Liver (tissue), 8 donors: ENCODE measurements at regions not wholly inside any gene's neighbourhood (a gene's known extent, or its start where the extent isn't known, plus 50 kb on each side); places are given as distances from the start of the nearest gene placed in this dataset.

Experiments used
- DNase-seq: peaks from one replicate; pipeline ENCODE4 v3.0.0-alpha.2; 2017; ENCODE audit warnings: low spot score
- H3K27ac ChIP-seq, 2 donors: one replicate each; pipeline ENCODE4 v1.7.0; 2013; ENCODE audit warnings: inconsistent platforms in 2 of 2, low read length in 2 of 2, control low read depth in 1 of 2, low read depth in 1 of 2, mild to moderate bottlenecking in 1 of 2
- H3K27me3 ChIP-seq, 4 donors: one replicate each; pipeline versions ENCODE4 v1.6.1 to v1.7.0; 2013; ENCODE audit warnings: low read length in 3 of 4, inconsistent platforms in 1 of 4, mild to moderate bottlenecking in 1 of 4, moderate library complexity in 1 of 4; ENCODE audit not compliant: control insufficient read depth in 4 of 4, insufficient read depth in 4 of 4
- H3K36me3 ChIP-seq, 4 donors: one replicate each; pipeline versions ENCODE4 v1.6.1 to v1.7.0; 2013; ENCODE audit warnings: low read length in 3 of 4, mild to moderate bottlenecking in 3 of 4, low read depth in 1 of 4, moderate library complexity in 1 of 4; ENCODE audit not compliant: control insufficient read depth in 4 of 4, insufficient read depth in 3 of 4
- H3K4me1 ChIP-seq, 4 donors: one replicate each; pipeline versions ENCODE4 v1.6.1 to v1.7.0; 2013; ENCODE audit warnings: low read length in 3 of 4, mild to moderate bottlenecking in 3 of 4, moderate library complexity in 1 of 4; ENCODE audit not compliant: control insufficient read depth in 4 of 4, insufficient read depth in 4 of 4
- H3K4me3 ChIP-seq, 3 donors: one replicate each; pipeline versions ENCODE4 v1.6.1 to v1.7.0; 2013; ENCODE audit warnings: low read length in 3 of 3, control low read depth in 1 of 3, low read depth in 1 of 3, mild to moderate bottlenecking in 1 of 3
- H3K9ac ChIP-seq, 2 donors: one replicate each; pipeline ENCODE4 v1.7.0; 2013; ENCODE audit warnings: low read length in 2 of 2, mild to moderate bottlenecking in 2 of 2, moderate library complexity in 2 of 2, control low read depth in 1 of 2, low read depth in 1 of 2
- H3K9me3 ChIP-seq, 4 donors: one replicate each; pipeline versions ENCODE4 v1.6.1 to v1.7.0; 2013; ENCODE audit warnings: low read length in 3 of 4; ENCODE audit not compliant: control insufficient read depth in 4 of 4
- ATF3 ChIP-seq: IDR thresholded peaks from 2 replicates; pipeline ENCODE4 v1.6.1; 2016; ENCODE audit warnings: antibody characterized with exemption
- CTCF ChIP-seq: fragments of 150-350 bp; IDR thresholded peaks from 2 replicates; pipeline ENCODE4 v1.5.1; 2017; ENCODE audit warnings: improper control_type of control experiment, low read depth, low read length; ENCODE audit not compliant: missing input control
- EGR1 ChIP-seq, 2 donors: IDR thresholded peaks; 2 replicates each; pipeline ENCODE4 v1.6.1; 2016 to 2018; ENCODE audit warnings: antibody characterized with exemption in 2 of 2, low read depth in 2 of 2
- FOXA1 ChIP-seq: IDR thresholded peaks from 2 replicates; pipeline ENCODE4 v1.6.1; 2016; ENCODE audit warnings: antibody characterized with exemption
- FOXA2 ChIP-seq: IDR thresholded peaks from 2 replicates; pipeline ENCODE4 v1.6.1; 2016; ENCODE audit warnings: antibody characterized with exemption
- GABPA ChIP-seq, 2 donors: IDR thresholded peaks in 1 of 2; conservative IDR thresholded peaks in 1 of 2; 2 replicates each; pipeline ENCODE4 v1.6.1; 2016; ENCODE audit warnings: antibody characterized with exemption in 2 of 2, mild to moderate bottlenecking in 1 of 2, moderate library complexity in 1 of 2
- HNF4A ChIP-seq, 2 donors: conservative IDR thresholded peaks; 2 replicates each; pipeline ENCODE4 v1.6.1; 2016; ENCODE audit warnings: antibody characterized with exemption in 2 of 2, mild to moderate bottlenecking in 2 of 2
- HNF4G ChIP-seq: IDR thresholded peaks from 2 replicates; pipeline ENCODE4 v1.6.1; 2016; ENCODE audit warnings: antibody characterized with exemption
- JUND ChIP-seq, 2 donors: IDR thresholded peaks; 2 replicates each; pipeline ENCODE4 v1.6.1; 2016; ENCODE audit warnings: antibody characterized with exemption in 2 of 2
- NR2F2 ChIP-seq: IDR thresholded peaks from 2 replicates; pipeline ENCODE4 v1.6.1; 2016; ENCODE audit warnings: antibody characterized with exemption
- RAD21 ChIP-seq, 2 donors: IDR thresholded peaks; 2 replicates each; pipeline ENCODE4 v1.6.1; 2016; ENCODE audit warnings: antibody characterized with exemption in 2 of 2, mild to moderate bottlenecking in 2 of 2
- REST ChIP-seq: IDR thresholded peaks from 2 replicates; pipeline ENCODE4 v1.6.1; 2016; ENCODE audit warnings: antibody characterized with exemption, mild to moderate bottlenecking
- RXRA ChIP-seq, 2 donors: IDR thresholded peaks; 2 replicates each; pipeline ENCODE4 v1.6.1; 2017 to 2018; ENCODE audit warnings: antibody characterized with exemption in 2 of 2, mild to moderate bottlenecking in 1 of 2
- SP1 ChIP-seq: IDR thresholded peaks from 2 replicates; pipeline ENCODE4 v1.6.1; 2018; ENCODE audit warnings: antibody characterized with exemption, mild to moderate bottlenecking
- TAF1 ChIP-seq: conservative IDR thresholded peaks from 2 replicates; pipeline ENCODE4 v1.6.1; 2016; ENCODE audit warnings: antibody characterized with exemption, mild to moderate bottlenecking
- YY1 ChIP-seq: IDR thresholded peaks from 2 replicates; pipeline ENCODE4 v1.6.1; 2016; ENCODE audit warnings: antibody characterized with exemption, mild to moderate bottlenecking
- ZBTB33 ChIP-seq: IDR thresholded peaks from 2 replicates; pipeline ENCODE4 v1.6.1; 2016; ENCODE audit warnings: antibody characterized with exemption
- WGBS: extraction: QIAGEN DNeasy Blood & Tissue Kit; methylation state at CpG from one replicate; pipeline ENCODE4 v1.1.7; 2013; 5-methylcytosine and 5-hydroxymethylcytosine counted together
- TF ChIP-seq, protein P1 (sequence below): IDR thresholded peaks from 2 replicates; pipeline ENCODE4 v1.6.1; 2016; ENCODE audit warnings: antibody characterized with exemption
- donor health status: healthy.
- donor health status: healthy.
- donor health status: healthy.
- donor health status: healthy.
- donor health status: healthy.

- 84% methylated on average over 5 of the region's 5 CpGs for WGBS
- TF ChIP-seq NR2F2 (no peak), RXRA (IDR thresholded peaks at IDR 0.05) (no peak), TAF1 (no peak), ATF3 (no peak), SP1 (no peak), REST (no peak), ZBTB33 (no peak), HNF4A (conservative IDR thresholded peaks at IDR 0.05) (no peak), EGR1 (IDR thresholded peaks at IDR 0.05; ENCODE audit: low read depth in 2 of 2) (no peak), RAD21 (IDR thresholded peaks at IDR 0.05) (no peak), YY1 (no peak), JUND (IDR thresholded peaks at IDR 0.05) (no peak), CTCF (no peak), HNF4G (no peak), GABPA (IDR thresholded peaks at IDR 0.05 in 1 of 2, conservative IDR thresholded peaks at IDR 0.05 in 1 of 2) (no peak), FOXA2 (no peak), FOXA1 (no peak)
- TF ChIP-seq, protein P1, sequence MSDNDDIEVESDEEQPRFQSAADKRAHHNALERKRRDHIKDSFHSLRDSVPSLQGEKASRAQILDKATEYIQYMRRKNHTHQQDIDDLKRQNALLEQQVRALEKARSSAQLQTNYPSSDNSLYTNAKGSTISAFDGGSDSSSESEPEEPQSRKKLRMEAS: no peak
- H3K27ac ChIP-seq: no peak overlapping the region
- H3K4me3 ChIP-seq: no peak overlapping the region
- H3K9me3 ChIP-seq: no peaks in the 10 kb centered on the region
- no peaks in the 10 kb centered on the region for H3K4me1 ChIP-seq
- H3K36me3 ChIP-seq: no peaks in the 10 kb centered on the region
- no peak overlapping the region for H3K9ac ChIP-seq
- H3K27me3 ChIP-seq: peaks cover 0 to under 1% (median 0%) of the 10 kb centered on the region in 4 donors
- DNase-seq: no peak
These were observed 290.4 kb upstream of the NR4A3 start for GRCh38 chr9:99531313-99531712.

GRCh38 chr9:99533421-99533820 is 288.3 kb upstream of the NR4A3 start:
- TF ChIP-seq NR2F2 (no peak), REST (no peak), FOXA2 (no peak), FOXA1 (no peak), YY1 (no peak), GABPA (IDR thresholded peaks at IDR 0.05 in 1 of 2, conservative IDR thresholded peaks at IDR 0.05 in 1 of 2) (no peak), JUND (IDR thresholded peaks at IDR 0.05) (no peak), HNF4G (no peak), RXRA (IDR thresholded peaks at IDR 0.05) (no peak), SP1 (no peak), TAF1 (no peak)
- TF ChIP-seq, protein P1: no peak
- no peaks in the 10 kb centered on the region for H3K9me3 ChIP-seq
- H3K4me1 ChIP-seq: no peaks in the 10 kb centered on the region
- H3K36me3 ChIP-seq: no peaks in the 10 kb centered on the region
- H3K27ac ChIP-seq: no peak overlapping the region
- DNase-seq: no peak
- H3K4me3 ChIP-seq: no peak overlapping the region
- 84% methylated on average over 3 of the region's 3 CpGs for WGBS
- H3K27me3 ChIP-seq: peaks cover 0 to 4% (median 0%) of the 10 kb centered on the region in 4 donors
- H3K9ac ChIP-seq: no peak overlapping the region
